ENCODE measurements at regions not wholly inside any gene's neighbourhood (a gene's known extent, or its start where the extent isn't known, plus 50 kb on each side); places are given as distances from the start of the nearest gene placed in this dataset.
"Not testable (repeated sequence)": the region's sequence is repeated elsewhere in the genome, so short reads cannot be mapped to it uniquely, and the experiment has no call there.

DNA sequence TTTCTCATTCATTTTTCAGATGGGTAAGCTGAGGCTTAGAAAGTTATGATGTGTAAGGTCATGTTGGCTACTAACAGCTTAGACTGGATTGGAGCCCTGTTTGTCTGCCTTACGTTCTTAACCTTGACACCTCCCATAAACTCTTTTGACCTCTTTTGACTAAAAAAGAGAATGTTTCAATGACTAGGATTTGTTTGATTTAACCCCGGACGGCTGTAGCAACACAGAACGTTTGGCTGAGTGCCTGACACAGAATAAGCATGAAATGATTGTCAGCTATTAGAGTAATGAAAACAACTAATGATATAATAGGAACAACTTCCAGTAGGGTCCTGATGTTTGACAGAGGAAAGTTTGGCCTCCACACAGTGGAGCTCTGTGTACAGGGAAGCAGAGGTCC, 83.3 kb upstream of the PDZD8 start:
- no peak for DNase-seq (ENCODE audit: low read depth)
- no peak overlapping the region for H3K4me3 ChIP-seq (ENCODE audit: low read depth, low read length)
- TF ChIP-seq, protein P1, sequence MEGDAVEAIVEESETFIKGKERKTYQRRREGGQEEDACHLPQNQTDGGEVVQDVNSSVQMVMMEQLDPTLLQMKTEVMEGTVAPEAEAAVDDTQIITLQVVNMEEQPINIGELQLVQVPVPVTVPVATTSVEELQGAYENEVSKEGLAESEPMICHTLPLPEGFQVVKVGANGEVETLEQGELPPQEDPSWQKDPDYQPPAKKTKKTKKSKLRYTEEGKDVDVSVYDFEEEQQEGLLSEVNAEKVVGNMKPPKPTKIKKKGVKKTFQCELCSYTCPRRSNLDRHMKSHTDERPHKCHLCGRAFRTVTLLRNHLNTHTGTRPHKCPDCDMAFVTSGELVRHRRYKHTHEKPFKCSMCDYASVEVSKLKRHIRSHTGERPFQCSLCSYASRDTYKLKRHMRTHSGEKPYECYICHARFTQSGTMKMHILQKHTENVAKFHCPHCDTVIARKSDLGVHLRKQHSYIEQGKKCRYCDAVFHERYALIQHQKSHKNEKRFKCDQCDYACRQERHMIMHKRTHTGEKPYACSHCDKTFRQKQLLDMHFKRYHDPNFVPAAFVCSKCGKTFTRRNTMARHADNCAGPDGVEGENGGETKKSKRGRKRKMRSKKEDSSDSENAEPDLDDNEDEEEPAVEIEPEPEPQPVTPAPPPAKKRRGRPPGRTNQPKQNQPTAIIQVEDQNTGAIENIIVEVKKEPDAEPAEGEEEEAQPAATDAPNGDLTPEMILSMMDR (IDR thresholded peaks at IDR 0.05; ENCODE audit: insufficient read depth, low read depth, low read length, missing control alignments), result no peak

- DNase-seq (ENCODE audit: low read depth), result no peak
- no peak overlapping the region for H3K4me3 ChIP-seq (ENCODE audit: low read depth, low read length)
- TF ChIP-seq, protein P1 (IDR thresholded peaks at IDR 0.05; ENCODE audit: insufficient read depth, low read depth, low read length, missing control alignments), result no peak
Observed at GRCh38 chr10:117457932-117458331, 82.7 kb upstream of the PDZD8 start.

- DNase-seq (ENCODE audit: low read depth), result no peak
- no peak overlapping the region for H3K4me3 ChIP-seq (ENCODE audit: low read depth, low read length)
- TF ChIP-seq, protein P1 (IDR thresholded peaks at IDR 0.05; ENCODE audit: insufficient read depth, low read depth, low read length, missing control alignments), result no peak
Observed at GRCh38 chr10:117457071-117457810, 82.0 kb upstream of the PDZD8 start.

DNA sequence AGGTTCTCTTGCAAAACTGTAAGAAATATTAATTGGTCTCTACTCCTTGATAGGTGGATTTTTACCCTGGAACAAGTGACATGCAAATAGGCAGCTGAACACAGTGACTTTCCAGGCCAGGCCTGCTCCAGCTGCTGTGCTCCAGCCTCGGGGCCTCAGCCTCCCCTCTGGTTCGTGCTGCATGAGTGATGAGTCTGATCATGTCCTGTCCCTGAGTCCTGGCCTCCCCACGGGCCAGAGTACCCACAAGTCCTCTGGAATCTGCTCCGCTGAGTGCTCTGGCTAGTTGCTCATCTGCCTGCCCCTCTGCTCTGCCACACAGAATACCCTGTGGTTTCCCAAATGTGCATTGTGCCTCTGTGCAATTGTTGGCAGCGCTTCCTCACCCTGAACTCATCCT, 80.1 kb upstream of the PDZD8 start:
- TF ChIP-seq, protein P1 (IDR thresholded peaks at IDR 0.05; ENCODE audit: insufficient read depth, low read depth, low read length, missing control alignments), result no peak
- no peak for DNase-seq (ENCODE audit: low read depth)
- H3K4me3 ChIP-seq (ENCODE audit: low read depth, low read length), result no peak overlapping the region

DNA sequence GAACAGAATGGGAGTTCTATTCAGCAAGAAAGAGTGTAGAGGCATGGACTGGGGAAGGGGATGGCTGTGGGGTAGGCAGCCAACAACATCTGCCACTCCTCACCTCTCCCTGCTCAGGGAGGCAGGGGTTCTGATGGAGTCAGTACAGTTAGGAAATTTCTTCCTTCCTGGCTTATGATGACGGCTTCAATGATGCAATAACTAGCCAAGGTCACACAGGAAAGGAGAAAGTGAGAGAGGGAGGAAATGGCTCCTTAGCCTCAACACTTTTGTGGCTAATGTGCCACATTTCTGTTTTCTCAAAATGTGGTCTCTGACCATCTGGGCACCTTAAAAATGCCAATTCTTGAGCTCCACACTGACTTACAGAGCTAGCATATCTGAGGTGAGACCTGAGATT, 79.3 kb upstream of the PDZD8 start:
- TF ChIP-seq, protein P1 (IDR thresholded peaks at IDR 0.05; ENCODE audit: insufficient read depth, low read depth, low read length, missing control alignments), result no peak
- no peak overlapping the region for H3K4me3 ChIP-seq (ENCODE audit: low read depth, low read length)
- DNase-seq (ENCODE audit: low read depth), result no peak

- not testable (repeated sequence) for DNase-seq (ENCODE audit: low read depth); H3K4me3 ChIP-seq (ENCODE audit: low read depth, low read length)
Observed at GRCh38 chr10:117453484-117453883, 78.2 kb upstream of the PDZD8 start.

DNA sequence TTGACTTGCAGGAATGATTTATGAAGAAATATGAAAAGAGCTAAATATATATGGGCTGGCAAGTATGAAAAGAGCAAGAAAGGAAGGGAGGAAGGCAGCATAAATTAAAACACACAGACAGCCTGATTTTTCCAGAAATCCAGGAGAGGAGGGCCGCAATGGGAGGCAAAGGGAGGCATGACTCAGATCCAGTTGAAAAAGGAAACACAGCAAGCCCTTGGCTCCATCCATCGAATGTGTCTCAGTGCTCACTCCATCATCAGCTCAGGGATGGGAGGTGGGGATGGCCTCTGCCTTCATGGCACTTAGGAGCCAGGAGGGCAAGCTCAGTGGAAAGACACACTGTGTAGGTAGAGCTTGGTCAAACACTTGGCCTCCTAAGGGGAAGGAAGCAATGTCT, 75.7 kb upstream of the PDZD8 start:
- no peak for DNase-seq (ENCODE audit: low read depth)
- TF ChIP-seq, protein P1 (IDR thresholded peaks at IDR 0.05; ENCODE audit: insufficient read depth, low read depth, low read length, missing control alignments), result no peak
- H3K4me3 ChIP-seq (ENCODE audit: low read depth, low read length), result no peak overlapping the region

All from GM12865 (cell line).